HG03571 (cell line): ENCODE measurements at regions not wholly inside any gene's neighbourhood (a gene's known extent, or its start where the extent isn't known, plus 50 kb on each side); places are given as distances from the start of the nearest gene placed in this dataset.

Source experiments
- ATAC-seq: cut with Tn5 transposase; IDR thresholded peaks from one replicate; pipeline ENCODE4 v1.9.1; 2021; ENCODE audit not compliant: unreplicated experiment

DNA sequence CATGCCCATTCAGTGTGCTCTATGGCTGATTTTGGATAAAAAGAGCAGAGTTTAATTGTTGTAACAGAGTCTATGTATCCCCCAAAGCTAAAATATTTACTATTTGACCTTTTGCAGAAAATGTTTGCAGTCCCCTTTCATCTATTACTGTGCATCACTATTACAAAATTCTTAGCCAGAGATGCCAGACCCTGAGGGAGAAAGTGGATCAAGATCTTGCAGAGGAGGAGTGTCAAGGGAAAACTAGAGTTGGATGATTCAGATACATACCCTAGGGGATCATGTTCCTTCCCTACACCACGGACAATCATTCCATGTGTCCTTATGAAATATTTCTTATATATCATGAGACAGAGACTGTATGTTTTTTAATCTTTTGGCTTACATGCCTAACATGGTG lies 68.6 kb upstream of the TPRG1 start:
- ATAC-seq = no peak

DNA sequence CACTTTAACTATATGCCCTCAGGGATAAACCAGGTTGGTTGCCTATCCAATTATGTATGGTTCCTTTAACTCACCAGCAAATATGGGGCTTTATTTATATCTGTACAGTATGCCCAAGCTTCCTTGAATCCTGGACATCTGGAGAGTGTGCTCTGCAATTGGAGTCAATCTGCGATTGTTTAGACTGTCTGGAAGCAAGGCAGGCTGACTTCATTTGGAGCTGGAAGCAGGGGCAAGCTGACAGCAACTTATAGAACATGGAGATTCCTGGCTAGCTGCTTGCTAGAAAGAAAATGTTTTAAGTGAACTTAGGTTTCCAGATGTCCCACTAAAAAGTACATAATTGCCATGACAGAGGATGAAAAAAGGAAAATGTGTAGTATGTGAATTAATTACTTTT lies 63.7 kb upstream of the TPRG1 start:
- ATAC-seq = no peak

DNA sequence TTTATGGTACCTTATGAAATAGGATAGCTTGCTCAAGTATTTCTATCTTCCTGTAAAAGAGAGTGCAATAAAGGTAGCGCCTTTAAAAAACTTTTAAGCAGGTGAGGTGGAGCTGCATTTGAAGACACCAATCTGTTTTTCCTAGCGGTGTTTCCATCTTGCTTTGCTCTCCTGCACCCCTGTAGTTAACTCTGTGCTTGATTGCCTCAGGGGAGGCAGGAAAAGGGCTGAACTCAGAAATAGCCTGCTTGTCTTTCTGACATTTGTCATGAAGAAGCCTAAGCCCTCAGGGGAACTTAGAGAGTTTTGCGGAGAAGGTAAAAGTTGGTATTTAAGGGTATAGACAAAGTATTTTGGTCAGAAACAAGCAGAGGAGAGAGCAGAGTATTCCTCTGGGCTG lies 63.0 kb upstream of the TPRG1 start:
- ATAC-seq = no peak

DNA sequence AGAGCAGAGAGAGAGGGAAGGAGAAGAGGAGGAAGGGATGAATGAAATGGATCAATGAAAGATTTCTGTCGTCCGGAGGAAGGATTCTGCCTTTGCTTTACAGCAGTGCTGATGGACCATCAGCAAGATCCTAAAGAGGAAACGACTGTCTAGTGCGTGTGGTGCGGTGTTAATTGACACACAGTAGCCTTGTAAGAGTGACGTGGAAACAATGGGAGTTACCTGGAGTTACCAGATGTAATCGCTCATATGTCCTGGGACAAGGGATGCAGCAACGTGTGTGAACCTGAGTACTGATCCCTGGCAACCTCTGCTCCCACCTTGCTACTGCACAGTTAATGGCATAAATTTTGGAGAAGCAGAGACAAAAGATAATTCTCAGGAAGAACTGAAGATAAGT lies 62.6 kb upstream of the TPRG1 start:
- ATAC-seq = no peak

DNA sequence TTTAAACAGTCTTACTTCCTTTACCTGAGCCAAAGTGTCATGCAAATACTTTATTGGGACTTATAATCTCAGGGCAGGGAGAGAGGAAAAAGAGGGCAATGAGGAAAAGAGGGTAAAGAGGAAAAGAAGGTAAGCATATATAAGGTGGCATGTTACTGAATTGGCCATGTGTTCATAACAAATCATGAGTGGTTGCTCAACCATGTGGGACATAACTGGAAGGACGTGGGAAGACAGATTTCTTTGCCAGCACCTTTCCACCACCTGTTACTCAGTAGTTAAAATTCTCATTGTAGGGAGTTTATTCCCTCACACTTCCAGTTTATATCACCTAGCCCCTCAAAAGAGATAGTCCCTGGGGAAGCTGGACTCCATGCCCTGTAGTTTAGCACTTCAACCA lies 54.7 kb upstream of the TPRG1 start:
- ATAC-seq = no peak

DNA sequence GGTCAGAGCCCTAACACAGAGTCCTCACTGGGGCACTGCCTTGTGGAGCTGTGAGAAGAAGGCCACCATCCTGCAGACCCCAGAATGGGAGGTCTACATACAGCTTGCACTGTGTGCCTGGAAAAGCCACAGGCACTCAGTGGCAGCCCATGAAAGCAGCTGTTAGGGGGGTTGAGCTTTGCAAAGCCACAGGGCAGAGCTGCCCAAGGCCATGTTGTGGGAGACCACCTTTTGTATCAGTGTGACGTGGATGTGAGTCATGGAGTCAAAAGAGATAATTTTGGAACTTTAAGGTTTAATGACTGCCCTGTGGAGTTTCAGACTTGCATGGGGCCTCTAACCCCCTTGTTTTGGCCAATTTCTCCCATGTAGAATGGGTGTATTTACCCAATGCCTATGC lies 52.9 kb upstream of the TPRG1 start:
- ATAC-seq = no peak

DNA sequence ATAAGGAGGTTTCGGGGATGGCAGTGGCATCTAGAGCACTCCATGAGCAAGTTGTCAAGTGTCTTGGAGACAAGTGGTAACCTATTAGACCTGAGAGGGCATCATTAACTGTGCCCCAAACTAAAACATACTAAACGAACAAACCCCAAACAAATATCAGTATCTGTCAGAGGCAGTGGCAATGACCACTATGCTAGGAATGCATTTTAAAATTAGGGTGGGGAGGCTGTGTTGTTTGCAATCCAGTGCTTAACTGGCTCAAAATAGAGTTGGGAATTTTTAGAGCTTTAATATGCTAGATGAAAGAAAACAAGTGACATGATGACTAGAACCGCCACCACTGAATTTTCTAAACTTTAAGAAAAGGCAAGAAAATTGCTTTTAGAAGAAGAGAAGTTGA lies 51.8 kb upstream of the TPRG1 start:
- no peak for ATAC-seq

DNA sequence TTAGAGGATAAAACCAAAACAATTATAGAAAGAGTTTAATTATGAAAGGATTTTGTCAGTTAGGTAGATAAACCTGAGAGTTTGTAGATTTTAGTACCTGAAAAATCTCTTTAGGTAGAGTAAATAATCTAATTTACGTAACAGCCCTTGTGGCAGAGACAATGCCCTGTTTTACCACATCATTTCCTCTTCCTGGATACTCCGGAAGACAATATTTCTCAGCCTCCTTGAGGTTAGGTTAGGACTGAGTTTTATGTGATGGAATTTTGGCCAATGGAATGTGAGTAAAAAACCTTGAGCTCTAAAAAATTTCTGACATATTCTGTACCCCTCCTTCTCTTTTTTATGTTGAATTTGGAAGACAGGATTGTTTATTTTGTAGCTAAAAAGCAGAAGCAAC lies 50.7 kb upstream of the TPRG1 start:
- ATAC-seq = no peak
